ENCODE measurements at regions not wholly inside any gene's neighbourhood (a gene's known extent, or its start where the extent isn't known, plus 50 kb on each side); places are given as distances from the start of the nearest gene placed in this dataset.

DNA sequence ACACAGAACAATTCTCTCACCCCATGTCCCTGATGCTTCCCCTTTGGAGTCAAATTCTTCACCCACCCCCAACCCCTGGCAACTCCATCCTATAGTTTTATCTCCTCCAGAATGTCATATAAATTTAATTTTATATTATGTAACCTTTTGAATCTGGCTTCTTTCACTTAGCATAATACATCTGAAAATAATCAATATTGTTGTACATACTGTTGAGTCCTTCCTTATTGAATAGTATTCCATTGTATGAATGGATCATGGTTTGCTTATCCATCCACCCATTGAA is 98.9 kb upstream of the TSC22D2 start:
- TF ChIP-seq, protein P1, sequence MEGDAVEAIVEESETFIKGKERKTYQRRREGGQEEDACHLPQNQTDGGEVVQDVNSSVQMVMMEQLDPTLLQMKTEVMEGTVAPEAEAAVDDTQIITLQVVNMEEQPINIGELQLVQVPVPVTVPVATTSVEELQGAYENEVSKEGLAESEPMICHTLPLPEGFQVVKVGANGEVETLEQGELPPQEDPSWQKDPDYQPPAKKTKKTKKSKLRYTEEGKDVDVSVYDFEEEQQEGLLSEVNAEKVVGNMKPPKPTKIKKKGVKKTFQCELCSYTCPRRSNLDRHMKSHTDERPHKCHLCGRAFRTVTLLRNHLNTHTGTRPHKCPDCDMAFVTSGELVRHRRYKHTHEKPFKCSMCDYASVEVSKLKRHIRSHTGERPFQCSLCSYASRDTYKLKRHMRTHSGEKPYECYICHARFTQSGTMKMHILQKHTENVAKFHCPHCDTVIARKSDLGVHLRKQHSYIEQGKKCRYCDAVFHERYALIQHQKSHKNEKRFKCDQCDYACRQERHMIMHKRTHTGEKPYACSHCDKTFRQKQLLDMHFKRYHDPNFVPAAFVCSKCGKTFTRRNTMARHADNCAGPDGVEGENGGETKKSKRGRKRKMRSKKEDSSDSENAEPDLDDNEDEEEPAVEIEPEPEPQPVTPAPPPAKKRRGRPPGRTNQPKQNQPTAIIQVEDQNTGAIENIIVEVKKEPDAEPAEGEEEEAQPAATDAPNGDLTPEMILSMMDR (IDR thresholded peaks at IDR 0.05): no peak
- TF ChIP-seq POLR2AphosphoS5 (IDR thresholded peaks at IDR 0.05; ENCODE audit: insufficient read depth in 1 of 2, low read depth in 1 of 2) (no peak), POLR2A (IDR thresholded peaks at IDR 0.05) (no peak)
